Tibial artery (tissue), 4 donors: ENCODE measurements at regions not wholly inside any gene's neighbourhood (a gene's known extent, or its start where the extent isn't known, plus 50 kb on each side); places are given as distances from the start of the nearest gene placed in this dataset.

Source experiments
- DNase-seq, 2 donors: peaks; one replicate each; pipeline ENCODE4 v3.0.0-alpha.2; 2019
- H3K27ac ChIP-seq, 2 donors: fragments of 200-600 bp; sonication (generic) in 1 of 2; 1 replicate in 1 of 2; 2 replicates in 1 of 2; pipeline ENCODE4 v1.5.1; 2018 to 2019; ENCODE audit warnings: mild to moderate bottlenecking in 1 of 2
- H3K27me3 ChIP-seq, 2 donors: fragments of 200-600 bp; sonication (generic) in 1 of 2; one replicate each; pipeline versions ENCODE4 v1.5.1 to v1.6.0; 2016 to 2019
- H3K36me3 ChIP-seq, 3 donors: fragments of 200-600 bp; sonication (generic) in 2 of 3; one replicate each; pipeline ENCODE4 v1.5.1; 2016 to 2019; ENCODE audit warnings: mild to moderate bottlenecking in 2 of 3
- H3K4me1 ChIP-seq, 4 donors: fragments of 200-600 bp; sonication (generic) in 2 of 4; 1 replicate in 3 of 4; 2 replicates in 1 of 4; pipeline ENCODE4 v1.5.1; 2016 to 2019
- H3K4me3 ChIP-seq, 2 donors: fragments of 200-600 bp; sonication (generic) in 1 of 2; 1 replicate in 1 of 2; 2 replicates in 1 of 2; pipeline ENCODE4 v1.5.1; 2018 to 2019; ENCODE audit warnings: mild to moderate bottlenecking in 2 of 2
- H3K9me3 ChIP-seq, 3 donors: fragments of 200-600 bp; sonication (generic) in 1 of 3; one replicate each; pipeline ENCODE4 v1.5.1; 2016 to 2019
- intact Hi-C: fragments of 100-400 bp; cut with DNase I; formaldehyde crosslinking; loops from one replicate; pipeline ENCODE4 v1.15.0; 2023; ENCODE audit warnings: low total_unique reads
- TF ChIP-seq, protein P1 (sequence below), 2 experiments: fragments of 200-600 bp in 1 of 2; fragments of 450-650 bp in 1 of 2; IDR thresholded peaks; one replicate each; pipeline ENCODE4 v1.5.1; 2017 to 2019; ENCODE audit warnings: antibody characterized with exemption in 2 of 2, mild to moderate bottlenecking in 1 of 2, moderate library complexity in 1 of 2

DNA sequence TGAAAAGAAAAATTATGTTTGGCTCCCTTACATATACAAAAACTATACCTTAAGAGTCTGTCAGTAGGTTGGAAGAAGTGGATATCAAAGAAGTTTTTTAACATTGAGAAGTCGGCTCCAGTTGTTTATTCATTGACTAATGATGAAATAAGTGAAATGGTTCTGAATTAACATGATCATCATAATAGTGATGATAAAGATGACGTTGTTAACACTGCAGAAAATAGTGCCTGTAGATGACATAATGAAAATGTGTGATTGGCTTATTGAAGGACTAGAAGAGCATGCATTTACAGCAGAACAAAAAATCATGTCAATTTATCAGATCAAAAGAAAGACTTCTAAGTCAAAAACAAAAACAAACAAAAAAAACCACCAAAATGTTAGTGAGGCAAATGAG, 1125.4 kb upstream of the NXPH2 start:
- Histone ChIP-seq H3K9me3 (no peaks in the 10 kb centered on the region), H3K4me1 (no peaks in the 10 kb centered on the region), H3K36me3 (no peaks in the 10 kb centered on the region), H3K27me3 (no peaks in the 10 kb centered on the region), H3K27ac (no peak overlapping the region), H3K4me3 (no peak overlapping the region)
- no peak for DNase-seq
- TF ChIP-seq, protein P1, sequence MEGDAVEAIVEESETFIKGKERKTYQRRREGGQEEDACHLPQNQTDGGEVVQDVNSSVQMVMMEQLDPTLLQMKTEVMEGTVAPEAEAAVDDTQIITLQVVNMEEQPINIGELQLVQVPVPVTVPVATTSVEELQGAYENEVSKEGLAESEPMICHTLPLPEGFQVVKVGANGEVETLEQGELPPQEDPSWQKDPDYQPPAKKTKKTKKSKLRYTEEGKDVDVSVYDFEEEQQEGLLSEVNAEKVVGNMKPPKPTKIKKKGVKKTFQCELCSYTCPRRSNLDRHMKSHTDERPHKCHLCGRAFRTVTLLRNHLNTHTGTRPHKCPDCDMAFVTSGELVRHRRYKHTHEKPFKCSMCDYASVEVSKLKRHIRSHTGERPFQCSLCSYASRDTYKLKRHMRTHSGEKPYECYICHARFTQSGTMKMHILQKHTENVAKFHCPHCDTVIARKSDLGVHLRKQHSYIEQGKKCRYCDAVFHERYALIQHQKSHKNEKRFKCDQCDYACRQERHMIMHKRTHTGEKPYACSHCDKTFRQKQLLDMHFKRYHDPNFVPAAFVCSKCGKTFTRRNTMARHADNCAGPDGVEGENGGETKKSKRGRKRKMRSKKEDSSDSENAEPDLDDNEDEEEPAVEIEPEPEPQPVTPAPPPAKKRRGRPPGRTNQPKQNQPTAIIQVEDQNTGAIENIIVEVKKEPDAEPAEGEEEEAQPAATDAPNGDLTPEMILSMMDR (IDR thresholded peaks at IDR 0.05) = no peak
- intact Hi-C loops = no loop called here

DNA sequence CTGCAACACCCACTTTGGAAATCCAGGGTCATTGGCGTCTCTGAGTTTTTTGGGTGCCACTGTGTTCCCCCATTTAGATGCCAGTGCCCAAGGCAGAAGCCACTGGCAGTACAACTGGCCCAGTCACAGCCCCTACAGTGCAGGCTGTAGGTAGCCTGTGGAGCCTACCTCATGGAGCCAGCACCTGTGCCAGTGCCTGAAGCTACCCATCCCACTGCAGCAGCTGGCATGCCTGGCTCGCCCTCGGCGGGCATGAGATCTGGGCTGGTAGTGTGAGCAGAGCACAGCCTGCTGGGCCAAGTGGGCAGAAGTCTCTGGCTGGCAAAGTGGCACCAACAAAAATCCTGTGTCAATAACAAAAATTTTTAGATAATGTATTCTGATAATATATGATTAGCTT, 1111.4 kb upstream of the NXPH2 start:
- no peaks in the 10 kb centered on the region for H3K27me3 ChIP-seq
- no peak for DNase-seq
- no peaks in the 10 kb centered on the region for H3K36me3 ChIP-seq
- H3K9me3 ChIP-seq = no peaks in the 10 kb centered on the region
- H3K4me3 ChIP-seq = no peak overlapping the region
- intact Hi-C loops = no loop called here
- H3K4me1 ChIP-seq = no peaks in the 10 kb centered on the region
- TF ChIP-seq, protein P1 (IDR thresholded peaks at IDR 0.05) = no peak
- no peak overlapping the region for H3K27ac ChIP-seq

DNA sequence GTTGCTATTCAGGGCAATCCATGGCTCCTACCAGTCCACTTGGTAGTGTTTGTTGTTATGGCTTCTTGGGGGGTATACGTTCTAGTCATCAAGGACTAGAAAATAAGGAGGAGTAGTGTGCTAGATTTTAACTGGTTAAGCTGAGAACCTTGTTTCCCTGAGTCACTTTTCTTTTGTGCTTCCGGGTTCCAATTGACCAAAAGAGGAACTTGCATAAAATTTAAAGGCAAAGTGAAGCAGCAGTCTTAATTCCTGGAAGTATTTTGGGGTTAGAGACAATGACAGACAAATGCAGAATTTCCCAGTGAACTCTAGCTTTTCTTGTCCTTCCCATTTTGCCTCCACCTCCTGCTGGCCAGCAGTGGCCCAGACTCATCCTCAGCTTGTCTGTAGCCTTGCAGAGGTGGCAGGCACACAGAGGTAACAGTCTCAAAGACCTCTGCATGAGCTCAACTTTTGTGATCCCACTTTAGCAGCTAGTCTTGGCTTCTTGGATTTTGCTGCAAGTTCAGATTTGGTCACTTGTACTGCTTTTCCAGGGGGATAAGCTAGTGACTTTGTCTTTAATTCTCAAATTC, 1105.8 kb upstream of the NXPH2 start:
- intact Hi-C loops = no loop called here
- no peaks in the 10 kb centered on the region for H3K9me3 ChIP-seq
- no peak overlapping the region for H3K4me3 ChIP-seq
- no peaks in the 10 kb centered on the region for H3K27me3 ChIP-seq
- H3K27ac ChIP-seq = no peak overlapping the region
- DNase-seq = no peak
- H3K36me3 ChIP-seq = no peaks in the 10 kb centered on the region
- TF ChIP-seq, protein P1 (IDR thresholded peaks at IDR 0.05) = no peak
- H3K4me1 ChIP-seq = no peaks in the 10 kb centered on the region

DNA sequence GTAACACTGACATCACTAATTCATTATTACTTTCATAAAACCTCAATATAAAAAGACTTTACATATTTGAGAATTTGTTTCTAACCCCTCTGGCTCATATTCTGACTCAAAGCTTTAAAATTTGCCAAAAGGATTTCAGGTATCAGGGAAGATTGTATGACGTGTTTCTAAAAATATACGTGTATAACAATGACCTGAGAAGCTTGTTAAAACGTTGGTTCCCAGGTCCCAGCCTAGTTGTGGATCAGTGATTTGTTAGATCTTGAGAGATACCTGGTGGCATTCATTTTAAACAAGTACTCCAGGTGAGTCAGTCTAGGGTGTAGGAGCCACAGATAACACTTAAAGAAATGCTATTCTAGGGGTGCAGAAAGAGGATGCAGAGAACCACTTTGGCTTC, 1096.8 kb upstream of the NXPH2 start:
- DNase-seq = no peak
- TF ChIP-seq, protein P1 (IDR thresholded peaks at IDR 0.05) = no peak
- Histone ChIP-seq H3K27me3 (no peaks in the 10 kb centered on the region), H3K4me3 (no peak overlapping the region), H3K36me3 (no peaks in the 10 kb centered on the region), H3K4me1 (no peaks in the 10 kb centered on the region), H3K9me3 (no peaks in the 10 kb centered on the region), H3K27ac (no peak overlapping the region)
- intact Hi-C loops = no loop called here

DNA sequence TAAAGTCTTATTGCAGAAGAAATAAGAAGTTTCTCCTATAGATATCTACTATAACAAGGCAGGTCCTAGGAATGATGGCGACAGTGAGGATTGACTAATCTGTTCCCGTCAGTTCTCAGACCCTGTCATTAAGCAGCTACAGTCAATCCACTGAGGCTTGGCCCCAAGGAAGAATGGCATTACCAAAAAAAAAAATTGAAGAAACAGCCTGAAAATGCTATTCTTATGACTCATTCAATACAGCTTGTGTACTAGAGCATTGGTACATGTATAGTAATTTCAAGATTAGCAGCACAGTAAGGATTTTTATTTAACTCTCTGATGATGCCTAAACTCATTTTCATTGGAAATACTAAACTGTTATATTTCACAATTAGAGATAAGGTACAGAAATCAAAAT, 1096.1 kb upstream of the NXPH2 start:
- TF ChIP-seq, protein P1 (IDR thresholded peaks at IDR 0.05) = no peak
- no peaks in the 10 kb centered on the region for H3K9me3 ChIP-seq
- no peak for DNase-seq
- H3K4me1 ChIP-seq = no peaks in the 10 kb centered on the region
- H3K36me3 ChIP-seq = no peaks in the 10 kb centered on the region
- no peak overlapping the region for H3K4me3 ChIP-seq
- no peak overlapping the region for H3K27ac ChIP-seq
- intact Hi-C loops = no loop called here
- H3K27me3 ChIP-seq = no peaks in the 10 kb centered on the region

DNA sequence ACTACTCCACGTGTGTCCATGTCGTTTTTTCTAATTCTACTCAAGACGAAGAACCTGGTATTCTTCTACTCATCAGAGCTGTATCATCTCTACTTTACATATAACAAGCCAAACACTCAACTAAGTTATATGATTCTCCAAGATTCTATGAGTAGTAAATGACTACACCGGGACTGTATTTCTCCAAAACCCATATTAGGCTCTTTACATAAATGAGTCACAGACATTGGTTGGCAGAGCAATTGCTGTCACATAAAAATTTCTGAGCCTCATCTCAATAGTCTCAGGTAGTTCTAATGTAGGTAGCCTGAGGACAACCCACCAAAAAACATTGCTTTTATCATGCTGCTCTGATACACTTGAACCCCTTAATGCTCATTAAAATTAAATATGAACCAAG, 1092.3 kb upstream of the NXPH2 start:
- no peaks in the 10 kb centered on the region for H3K9me3 ChIP-seq
- no peaks in the 10 kb centered on the region for H3K36me3 ChIP-seq
- no peak overlapping the region for H3K4me3 ChIP-seq
- H3K27me3 ChIP-seq = no peaks in the 10 kb centered on the region
- intact Hi-C loops = no loop called here
- H3K4me1 ChIP-seq = no peaks in the 10 kb centered on the region
- TF ChIP-seq, protein P1 (IDR thresholded peaks at IDR 0.05) = no peak
- H3K27ac ChIP-seq = no peak overlapping the region
- DNase-seq = no peak
